Retinal pigment epithelial cell (primary cell): ENCODE measurements at regions not wholly inside any gene's neighbourhood (a gene's known extent, or its start where the extent isn't known, plus 50 kb on each side); places are given as distances from the start of the nearest gene placed in this dataset.

Experiments used
- DNase-seq: peaks from one replicate; pipeline ENCODE4 v3.0.0-alpha.2; 2010; ENCODE audit warnings: low read depth
- H3K4me3 ChIP-seq: 2 replicates; pipeline ENCODE4 v1.5.1; 2011; ENCODE audit warnings: mild to moderate bottlenecking, low read length, control low read depth, moderate library complexity
- TF ChIP-seq, protein P1 (sequence below): conservative IDR thresholded peaks from 2 replicates; pipeline ENCODE4 v1.5.1; 2011; ENCODE audit warnings: low read depth, low read length, control low read depth, inconsistent platforms

DNA sequence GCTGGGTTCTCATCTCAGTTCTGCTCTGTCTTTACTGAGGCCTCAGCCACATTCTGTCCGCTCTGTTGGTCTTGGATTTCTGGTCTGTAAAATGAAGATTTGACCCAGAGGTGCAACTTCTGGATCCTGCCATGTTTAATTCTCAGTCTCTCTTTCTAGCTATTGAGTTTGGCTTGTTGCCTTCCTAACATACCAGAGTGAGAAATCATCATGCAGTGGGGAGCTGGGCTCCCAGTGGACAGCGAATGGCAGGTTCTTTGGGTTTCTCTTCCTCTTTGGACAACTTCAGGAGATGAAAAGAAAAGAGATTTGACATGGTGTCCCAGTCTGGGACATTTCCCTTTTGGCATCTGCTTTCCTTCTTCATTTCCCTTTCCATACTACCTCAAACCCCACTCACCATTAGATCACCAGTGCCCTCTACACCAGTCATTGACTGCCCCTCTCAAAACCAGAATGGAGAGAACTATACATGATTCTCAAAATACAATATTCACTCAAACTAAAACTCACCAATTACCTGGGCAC is 334.7 kb downstream of the ACTL7B start:
- TF ChIP-seq, protein P1, sequence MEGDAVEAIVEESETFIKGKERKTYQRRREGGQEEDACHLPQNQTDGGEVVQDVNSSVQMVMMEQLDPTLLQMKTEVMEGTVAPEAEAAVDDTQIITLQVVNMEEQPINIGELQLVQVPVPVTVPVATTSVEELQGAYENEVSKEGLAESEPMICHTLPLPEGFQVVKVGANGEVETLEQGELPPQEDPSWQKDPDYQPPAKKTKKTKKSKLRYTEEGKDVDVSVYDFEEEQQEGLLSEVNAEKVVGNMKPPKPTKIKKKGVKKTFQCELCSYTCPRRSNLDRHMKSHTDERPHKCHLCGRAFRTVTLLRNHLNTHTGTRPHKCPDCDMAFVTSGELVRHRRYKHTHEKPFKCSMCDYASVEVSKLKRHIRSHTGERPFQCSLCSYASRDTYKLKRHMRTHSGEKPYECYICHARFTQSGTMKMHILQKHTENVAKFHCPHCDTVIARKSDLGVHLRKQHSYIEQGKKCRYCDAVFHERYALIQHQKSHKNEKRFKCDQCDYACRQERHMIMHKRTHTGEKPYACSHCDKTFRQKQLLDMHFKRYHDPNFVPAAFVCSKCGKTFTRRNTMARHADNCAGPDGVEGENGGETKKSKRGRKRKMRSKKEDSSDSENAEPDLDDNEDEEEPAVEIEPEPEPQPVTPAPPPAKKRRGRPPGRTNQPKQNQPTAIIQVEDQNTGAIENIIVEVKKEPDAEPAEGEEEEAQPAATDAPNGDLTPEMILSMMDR, result no peak
- peak; percentile 5 for DNase-seq
- H3K4me3 ChIP-seq, result no peak overlapping the region

DNA sequence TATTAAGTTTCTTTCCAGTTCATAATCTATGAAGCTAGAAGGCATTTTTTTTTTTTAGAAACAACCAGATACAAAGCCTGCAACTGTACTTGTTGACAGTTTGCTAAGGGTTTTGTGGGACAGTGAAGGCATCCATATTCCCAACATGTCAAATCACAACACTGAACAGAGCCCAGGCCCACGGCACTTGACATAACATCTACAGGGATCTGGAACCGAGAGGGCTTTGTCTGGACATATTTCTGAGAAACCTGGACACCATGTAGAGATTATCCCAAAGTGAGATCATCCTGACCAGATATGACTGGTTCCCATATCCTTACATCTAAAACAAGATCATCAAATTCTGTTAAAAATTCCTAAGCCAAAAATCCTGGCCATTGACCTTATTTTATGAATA is 336.3 kb downstream of the ACTL7B start:
- no peak overlapping the region for H3K4me3 ChIP-seq
- DNase-seq, result no peak
- TF ChIP-seq, protein P1, result no peak

DNA sequence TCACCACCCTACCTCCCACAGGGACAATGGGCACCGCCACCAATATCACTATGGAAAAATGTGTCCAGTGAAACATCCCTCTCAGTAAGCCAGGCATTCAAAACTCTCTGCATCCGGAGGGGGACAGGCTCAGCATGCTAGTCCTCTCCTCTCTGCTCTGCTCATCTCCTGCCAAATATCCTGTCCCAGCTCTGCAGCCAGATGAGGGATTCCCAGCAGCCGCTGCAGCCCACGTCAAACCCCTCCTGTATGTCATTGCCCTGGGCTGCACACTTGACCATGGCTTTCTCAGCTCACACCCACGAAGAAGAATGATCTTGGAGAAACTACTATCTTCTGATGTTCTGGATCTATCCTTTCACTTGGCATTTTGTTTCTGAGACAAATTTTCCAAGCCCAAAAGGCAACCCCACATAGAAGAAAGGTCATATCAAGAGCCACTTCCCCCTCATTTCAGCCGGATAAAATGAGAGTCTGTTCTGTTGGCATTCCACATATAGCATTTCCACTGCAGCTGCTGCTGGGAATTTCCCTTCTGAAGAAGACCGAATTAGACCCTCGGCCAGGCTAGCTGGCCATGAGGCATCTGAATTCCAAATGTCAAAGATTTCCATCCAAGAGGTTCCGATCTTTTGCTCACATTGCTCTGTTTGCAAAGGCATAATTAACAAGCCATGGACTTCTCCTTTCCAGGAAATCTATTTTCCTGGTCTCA is 338.0 kb downstream of the ACTL7B start:
- no peak for DNase-seq
- TF ChIP-seq, protein P1, result no peak
- H3K4me3 ChIP-seq, result no peak overlapping the region

DNA sequence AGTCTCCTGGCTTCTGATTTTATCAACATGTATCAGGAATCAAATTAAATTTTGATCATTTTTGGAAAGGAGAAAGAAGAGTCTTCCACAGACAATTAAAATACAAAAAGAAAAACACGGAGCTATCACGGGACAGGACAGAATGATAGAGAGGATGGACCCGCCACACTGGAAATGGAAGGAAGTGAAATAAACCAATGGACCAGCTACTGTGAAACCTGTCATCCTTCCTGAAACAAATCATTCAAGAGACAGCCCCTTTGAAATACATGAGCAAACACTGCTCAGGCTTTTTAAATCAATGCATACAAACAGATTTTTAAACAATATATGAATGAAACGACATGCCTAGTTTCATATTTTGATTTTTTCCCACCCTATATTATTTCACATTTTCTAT is 339.4 kb downstream of the ACTL7B start:
- DNase-seq, result no peak
- TF ChIP-seq, protein P1, result no peak
- no peak overlapping the region for H3K4me3 ChIP-seq

DNA sequence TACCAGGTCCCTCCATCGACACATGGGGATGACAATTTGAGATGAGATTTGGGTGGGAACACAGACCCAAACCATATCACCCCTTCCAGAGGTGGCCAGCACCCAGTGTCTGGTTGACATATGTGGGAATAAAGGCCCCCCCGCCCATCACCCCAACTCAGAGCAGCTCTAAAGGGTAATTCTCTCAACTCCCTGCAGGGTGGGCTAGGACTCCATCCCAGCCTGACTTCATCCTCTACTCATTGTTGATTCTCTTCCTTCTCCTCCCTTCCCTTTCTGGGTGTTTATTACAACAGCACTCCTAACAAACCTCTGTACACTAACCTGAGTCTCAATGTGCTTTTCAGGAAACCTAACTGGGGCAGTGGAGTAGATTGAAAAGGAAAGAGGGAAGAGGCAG is 339.9 kb downstream of the ACTL7B start:
- no peak for DNase-seq
- no peak overlapping the region for H3K4me3 ChIP-seq
- TF ChIP-seq, protein P1, result no peak

DNA sequence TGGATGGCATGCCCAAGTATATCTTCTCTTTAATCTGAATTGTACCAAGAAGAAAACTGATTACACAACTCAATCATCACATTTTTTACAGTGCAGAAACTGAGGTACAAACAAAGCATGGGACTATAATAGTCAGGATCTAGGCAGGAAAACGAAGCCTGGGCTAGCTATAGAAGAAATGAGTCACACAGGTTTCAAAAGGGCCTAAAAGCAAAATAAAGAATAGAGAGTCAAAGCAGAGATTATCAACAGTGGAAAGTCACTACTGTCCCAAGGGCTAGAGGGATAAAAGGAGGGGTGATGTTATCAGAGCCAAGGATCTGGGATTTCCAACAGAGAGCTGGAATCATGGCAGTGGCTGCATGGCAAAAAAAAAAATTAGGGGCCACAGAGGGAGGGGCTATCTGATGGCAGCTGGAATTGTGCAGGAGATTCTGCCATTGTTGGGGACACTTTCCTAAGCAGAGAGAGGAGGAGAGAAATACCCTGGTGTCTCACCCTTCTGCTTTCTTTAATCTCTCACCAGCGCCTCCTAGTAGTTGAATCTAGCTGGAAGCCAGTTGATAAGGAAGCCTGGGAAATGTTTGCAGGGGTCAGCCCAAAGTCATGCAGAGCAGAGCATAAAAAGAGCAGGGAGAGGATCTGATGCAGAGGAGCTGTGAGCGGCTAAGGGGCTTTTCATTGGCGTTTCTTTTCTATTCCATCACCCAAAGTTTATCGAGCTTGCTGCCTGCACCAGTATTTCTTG is 343.2 kb downstream of the ACTL7B start:
- TF ChIP-seq, protein P1, result no peak
- no peak overlapping the region for H3K4me3 ChIP-seq
- no peak for DNase-seq
